ENCODE measurements at regions not wholly inside any gene's neighbourhood (a gene's known extent, or its start where the extent isn't known, plus 50 kb on each side); places are given as distances from the start of the nearest gene placed in this dataset.

- no peak for TF ChIP-seq CTCF (conservative IDR thresholded peaks at IDR 0.05; ENCODE audit: low read depth, low read length)
- no peak for TF ChIP-seq MAZ (IDR thresholded peaks at IDR 0.05; ENCODE audit: borderline replicate concordance, low read depth, low read length)
- TF ChIP-seq BHLHE40 (IDR thresholded peaks at IDR 0.05; ENCODE audit: low read depth, low read length): no peak
- TF ChIP-seq CEBPB (IDR thresholded peaks at IDR 0.05; ENCODE audit: low read depth, low read length): no peak
These were observed 81.5 kb upstream of the FAM216B start for GRCh38 chr13:42699912-42700311.

Measured in IMR-90 (cell line).